ENCODE measurements at regions not wholly inside any gene's neighbourhood (a gene's known extent, or its start where the extent isn't known, plus 50 kb on each side); places are given as distances from the start of the nearest gene placed in this dataset.
A peak's percentile ranks its signal among the peaks of the same experiment; 100 is the strongest.

GRCh38 chr5:65068410-65068809 is 299.7 kb downstream of the CWC27 start:
- DNase-seq (ENCODE audit: low read depth), result no peak

- peak; percentile 18 for DNase-seq (ENCODE audit: low read depth)
Measured at GRCh38 chr5:65070026-65070425, 301.3 kb downstream of the CWC27 start.

- no peak for DNase-seq (ENCODE audit: low read depth)
Measured at GRCh38 chr5:65072850-65073249, 304.1 kb downstream of the CWC27 start.

GRCh38 chr5:65073250-65073661 is 304.5 kb downstream of the CWC27 start:
- DNase-seq (ENCODE audit: low read depth), result peak; percentile 12

- DNase-seq (ENCODE audit: low read depth), result no peak
Measured at GRCh38 chr5:65075623-65076250, 307.0 kb downstream of the CWC27 start.

GRCh38 chr5:65076251-65076869 is 307.6 kb downstream of the CWC27 start:
- DNase-seq (ENCODE audit: low read depth), result peak; percentile 32

GRCh38 chr5:65077653-65078052 is 308.9 kb downstream of the CWC27 start:
- DNase-seq (ENCODE audit: low read depth), result no peak

GRCh38 chr5:65078331-65078730 is 309.6 kb downstream of the CWC27 start:
- DNase-seq (ENCODE audit: low read depth), result no peak

- DNase-seq (ENCODE audit: low read depth), result no peak
Measured at GRCh38 chr5:65081071-65081470, 312.3 kb downstream of the CWC27 start.

GRCh38 chr5:65084795-65085515 is 316.2 kb downstream of the CWC27 start:
- no peak for DNase-seq (ENCODE audit: low read depth)

- DNase-seq (ENCODE audit: low read depth), result no peak
Measured at GRCh38 chr5:65085516-65085850, 316.8 kb downstream of the CWC27 start.

GRCh38 chr5:65086234-65086890 is 317.6 kb downstream of the CWC27 start:
- no peak for DNase-seq (ENCODE audit: low read depth)

- DNase-seq (ENCODE audit: low read depth), result no peak
Measured at GRCh38 chr5:65087154-65087553, 318.4 kb downstream of the CWC27 start.

- no peak for DNase-seq (ENCODE audit: low read depth)
Measured at GRCh38 chr5:65094279-65094678, 325.5 kb downstream of the CWC27 start.

GRCh38 chr5:65098393-65098792 is 329.7 kb downstream of the CWC27 start:
- DNase-seq (ENCODE audit: low read depth), result no peak

Data from myocyte (in vitro differentiated cells).